ENCODE measurements at regions not wholly inside any gene's neighbourhood (a gene's known extent, or its start where the extent isn't known, plus 50 kb on each side); places are given as distances from the start of the nearest gene placed in this dataset.
A peak's percentile ranks its signal among the peaks of the same experiment; 100 is the strongest.
"Not testable (repeated sequence)": the region's sequence is repeated elsewhere in the genome, so short reads cannot be mapped to it uniquely, and the experiment has no call there.

DNA sequence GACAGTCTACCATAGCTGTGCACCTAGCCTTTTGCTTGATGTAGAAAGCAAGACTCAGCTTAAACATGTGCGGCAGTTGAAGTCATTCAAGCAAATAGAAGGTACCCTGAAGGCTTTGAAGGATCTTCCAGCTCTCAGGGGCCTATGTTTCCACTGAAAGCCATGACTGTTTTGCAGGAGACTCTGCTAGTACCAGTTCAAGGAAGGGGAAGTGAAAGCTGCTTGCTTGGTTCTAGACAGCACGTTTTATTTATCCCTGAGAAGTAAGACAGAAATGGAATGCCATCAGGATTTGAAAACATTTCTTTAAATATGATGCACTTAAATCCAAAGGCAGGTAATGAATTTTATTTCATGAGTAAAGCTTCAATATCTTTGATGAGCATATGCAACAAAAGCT is 311.4 kb downstream of the PDCD6IP start:
- no peak for DNase-seq (ENCODE audit: low spot score)

DNA sequence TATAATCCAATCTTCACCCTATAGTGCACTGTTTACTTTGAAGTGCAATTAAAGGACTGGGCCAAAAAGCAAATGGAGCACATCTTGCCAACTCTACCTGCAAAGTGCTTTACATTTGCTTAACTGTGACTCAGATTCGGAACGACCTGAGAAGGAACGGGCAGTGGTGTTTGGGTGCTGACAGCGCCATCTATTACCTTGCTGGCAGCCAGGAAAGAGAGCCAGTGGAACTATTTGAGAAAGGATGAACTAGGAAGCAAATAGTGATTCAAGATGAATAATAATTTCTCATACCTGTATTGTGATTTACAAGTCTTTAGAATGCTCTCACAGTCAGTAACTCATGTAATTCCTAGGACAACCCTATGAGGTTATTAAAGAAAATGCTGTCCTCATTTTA is 312.9 kb downstream of the PDCD6IP start:
- DNase-seq (ENCODE audit: low spot score) = no peak

DNA sequence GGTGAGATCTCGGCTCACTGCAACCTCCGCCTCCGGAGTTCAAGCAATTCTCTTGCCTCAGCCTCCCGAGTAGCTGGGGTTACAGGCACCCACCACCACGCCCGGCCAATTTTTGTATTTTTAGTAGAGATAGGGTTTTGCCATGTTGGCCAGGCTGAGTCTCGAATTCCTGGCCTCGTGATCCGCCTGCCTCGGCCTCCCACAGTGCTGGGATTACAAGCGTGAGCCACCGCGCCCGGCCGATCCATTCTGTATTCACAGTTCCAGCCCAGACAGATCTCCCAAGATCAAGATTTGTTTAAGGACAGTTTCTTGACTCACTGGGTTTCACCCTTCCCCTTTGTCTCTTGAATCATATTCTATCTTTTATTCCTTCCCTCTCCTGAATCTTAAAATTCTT is 313.8 kb downstream of the PDCD6IP start:
- DNase-seq (ENCODE audit: low spot score) = not testable (repeated sequence)

DNA sequence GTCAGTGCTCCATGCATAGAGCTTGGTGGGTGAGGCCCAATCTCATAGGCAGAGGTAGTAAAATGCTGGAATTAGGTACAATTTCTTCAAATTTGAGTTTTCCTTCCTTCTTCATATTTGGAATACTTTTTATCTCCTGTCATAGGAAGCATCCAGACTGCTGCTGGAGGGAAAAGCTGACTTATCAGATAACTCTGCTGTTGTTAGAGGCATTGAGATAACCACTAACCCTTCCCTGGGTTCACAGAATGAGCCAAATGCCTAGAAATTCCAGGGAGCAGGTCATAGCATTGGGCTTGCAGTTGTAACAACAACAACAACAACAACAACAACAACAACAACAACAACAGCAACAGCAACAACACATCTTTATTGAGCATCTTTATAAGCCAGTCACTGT is 332.7 kb downstream of the PDCD6IP start:
- no peak for DNase-seq (ENCODE audit: low spot score)

DNA sequence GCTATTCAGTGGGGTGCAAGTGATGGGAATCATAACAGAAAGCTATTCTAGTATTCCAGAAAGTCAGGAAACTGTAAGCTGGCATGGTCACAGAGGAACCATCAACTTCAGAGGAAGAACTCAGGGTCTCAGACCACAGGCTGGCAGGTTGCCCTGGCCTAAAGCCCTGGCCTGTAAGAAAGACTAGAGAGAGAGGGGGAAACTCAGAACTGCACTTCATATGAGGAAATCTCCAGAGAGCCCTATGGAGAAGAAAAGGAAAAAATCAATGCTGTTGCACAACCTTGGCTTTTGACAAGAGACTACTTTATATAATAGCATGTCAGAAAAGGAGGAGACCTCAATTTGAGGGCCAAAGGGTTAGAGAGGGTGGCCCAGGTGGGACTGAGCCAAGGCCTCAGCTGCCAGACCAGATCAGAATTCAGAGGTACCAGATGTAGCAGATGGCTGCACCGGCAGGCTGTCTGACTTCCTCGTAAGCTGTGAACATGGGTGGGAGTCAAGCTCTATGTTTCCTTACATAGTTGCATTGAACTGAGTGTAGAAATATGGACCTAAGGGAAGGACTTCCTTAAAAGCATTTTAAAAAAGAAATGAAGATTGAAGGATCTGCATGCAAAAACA is 333.8 kb downstream of the PDCD6IP start:
- DNase-seq (ENCODE audit: low spot score) = no peak

DNA sequence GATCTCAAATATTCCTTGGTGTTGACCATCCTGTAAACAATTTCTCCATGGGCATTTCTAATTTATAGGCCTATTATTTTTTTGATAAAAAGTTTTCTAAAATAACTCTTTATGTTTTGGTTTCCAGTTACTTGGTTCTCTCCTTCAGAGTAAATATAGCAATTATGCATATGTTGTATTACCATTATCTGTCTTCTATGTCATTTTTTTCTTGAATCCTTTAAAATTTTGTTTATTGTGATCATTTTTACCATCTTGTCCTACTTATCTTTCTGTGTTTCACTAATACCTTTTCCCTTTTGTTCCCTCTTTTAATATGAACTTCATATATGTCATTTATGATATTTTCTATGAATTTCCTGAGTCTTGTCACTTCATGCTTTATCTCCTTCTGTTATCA is 341.1 kb downstream of the PDCD6IP start:
- no peak for DNase-seq (ENCODE audit: low spot score)

DNA sequence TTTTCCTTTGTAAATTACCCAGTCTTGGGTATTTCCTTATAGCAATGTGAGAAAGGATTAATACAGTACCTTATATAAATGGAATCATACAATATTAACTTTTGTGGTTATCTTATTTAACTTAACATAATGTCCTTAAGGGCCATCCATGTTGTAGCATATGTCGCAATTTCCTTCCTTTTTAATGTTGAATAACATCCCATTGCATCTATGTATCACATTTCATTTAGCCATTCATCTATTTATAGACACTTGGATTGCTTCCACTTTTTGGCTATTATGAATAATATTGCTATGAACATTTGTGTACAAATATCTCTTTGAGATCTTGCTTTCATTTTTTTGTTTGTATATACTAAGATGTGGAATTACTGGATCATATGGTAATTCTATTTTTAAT is 342.2 kb downstream of the PDCD6IP start:
- DNase-seq (ENCODE audit: low spot score) = no peak

DNA sequence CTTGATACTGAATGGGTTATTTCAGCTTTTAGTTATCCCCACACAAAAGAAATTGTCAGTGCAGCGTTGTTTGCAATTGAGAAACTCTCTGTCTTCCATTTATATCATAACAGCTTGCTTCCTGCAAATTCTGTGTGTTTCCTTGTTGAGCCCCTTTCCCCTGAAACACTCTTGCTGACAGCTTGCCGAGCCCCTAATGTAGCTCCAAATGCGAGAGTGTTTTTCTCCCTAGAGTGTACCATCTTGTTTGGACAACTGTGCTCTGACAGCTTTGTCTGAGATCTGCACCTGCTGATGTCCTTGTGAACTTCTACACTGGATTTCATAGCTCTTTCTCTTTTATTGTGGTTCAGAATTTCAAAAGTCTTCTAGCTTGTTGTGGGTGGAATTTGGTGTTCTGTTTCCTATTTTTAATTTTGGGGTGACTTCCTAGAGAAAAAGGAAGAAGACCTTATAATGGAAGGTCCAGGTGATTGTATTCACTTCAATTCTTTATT is 343.5 kb downstream of the PDCD6IP start:
- DNase-seq (ENCODE audit: low spot score) = no peak

DNA sequence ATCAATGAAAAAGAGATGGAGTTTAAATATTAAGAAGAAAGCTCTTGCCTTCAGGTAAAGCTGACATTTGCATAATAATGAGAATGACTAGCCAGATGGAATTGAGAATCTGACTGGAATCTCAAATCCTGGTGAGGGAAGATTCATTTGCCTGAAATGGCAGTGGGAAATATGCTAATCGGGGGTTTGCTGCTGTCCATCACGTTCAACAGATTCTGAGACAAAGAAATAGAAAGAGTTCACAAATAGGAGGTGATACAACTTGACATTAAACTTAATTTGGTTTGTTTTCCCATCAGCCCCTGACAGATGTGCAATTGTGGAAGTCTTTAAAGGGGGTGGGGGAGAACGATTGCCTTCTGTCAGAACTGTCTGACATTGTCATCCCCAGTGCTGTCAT is 347.4 kb downstream of the PDCD6IP start:
- DNase-seq (ENCODE audit: low spot score) = no peak

DNA sequence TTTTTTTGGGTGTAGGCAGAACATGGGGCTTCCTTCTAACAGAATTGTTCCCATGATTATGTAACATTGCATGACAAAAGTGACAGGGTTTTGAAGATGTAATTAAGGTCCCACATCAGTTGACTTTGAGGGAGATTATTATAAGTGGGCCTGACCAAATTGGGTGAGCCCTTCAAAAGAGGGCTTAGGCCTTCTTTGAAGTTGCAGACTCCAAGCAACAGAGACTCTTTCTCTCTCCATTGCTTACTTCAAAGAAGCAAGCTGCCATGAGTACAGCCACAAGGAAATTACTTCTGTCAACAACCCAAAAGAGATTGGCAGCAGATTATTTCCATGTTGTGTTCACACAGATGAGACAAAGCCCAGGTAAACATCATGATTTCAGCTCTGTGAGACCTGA is 348.2 kb downstream of the PDCD6IP start:
- no peak for DNase-seq (ENCODE audit: low spot score)

DNA sequence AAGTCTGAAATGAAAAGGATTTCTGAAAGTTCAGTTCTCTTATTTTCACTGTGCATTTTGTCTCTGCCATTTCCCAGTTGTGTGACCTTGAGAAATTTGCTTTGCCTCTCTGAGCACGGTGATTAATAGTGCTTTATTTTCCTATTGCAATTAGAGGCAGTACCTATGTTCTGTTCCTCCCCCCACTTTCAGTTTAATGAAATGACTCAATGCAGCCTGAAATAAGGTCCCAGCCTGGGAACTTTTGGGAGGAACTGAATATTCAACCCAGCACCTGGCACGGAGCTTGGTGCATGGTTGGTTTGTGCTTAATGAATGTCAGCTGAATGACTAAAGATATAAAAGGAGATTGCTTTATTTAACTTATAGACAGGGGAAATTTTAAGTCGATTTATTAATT is 352.6 kb downstream of the PDCD6IP start:
- DNase-seq (ENCODE audit: low spot score) = no peak

DNA sequence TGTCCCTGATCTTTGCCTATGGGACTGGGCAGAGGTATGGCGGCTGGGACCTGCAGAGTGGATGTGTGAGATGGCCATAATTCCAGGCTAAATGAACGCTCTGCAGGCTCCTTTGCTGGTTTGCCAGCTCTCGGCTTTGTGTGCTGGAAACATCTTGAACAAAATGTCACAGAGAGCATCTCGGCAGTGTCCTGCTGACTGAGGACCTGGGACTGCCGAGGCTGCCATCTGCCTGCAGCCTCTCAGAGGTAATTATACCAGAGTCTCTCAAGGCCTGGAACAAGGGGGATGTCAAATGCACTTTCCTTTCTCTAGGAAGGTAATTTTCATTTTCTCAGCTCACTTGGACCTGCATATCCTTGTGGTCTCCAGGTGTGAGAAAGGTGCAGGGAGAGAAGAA is 354.2 kb downstream of the PDCD6IP start:
- no peak for DNase-seq (ENCODE audit: low spot score)

DNA sequence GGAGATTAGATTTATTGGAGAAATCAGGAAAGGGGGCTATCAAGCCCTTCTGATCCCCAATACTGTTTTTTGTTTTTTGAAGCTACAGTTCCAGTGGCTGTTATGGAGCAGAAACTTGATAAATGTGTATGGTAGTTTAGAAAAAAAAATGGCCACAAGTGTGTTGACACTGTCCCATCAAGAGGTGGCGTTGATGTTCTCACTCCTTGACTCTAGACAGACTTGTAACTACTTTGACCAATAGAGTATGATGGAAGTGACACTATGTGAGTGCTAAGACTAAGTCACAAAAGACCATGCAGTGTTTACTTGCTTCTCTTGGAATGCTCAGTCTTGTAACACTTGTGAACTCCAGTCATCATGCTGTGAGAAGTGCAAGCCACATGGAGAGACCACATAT is 356.7 kb downstream of the PDCD6IP start:
- no peak for DNase-seq (ENCODE audit: low spot score)

DNA sequence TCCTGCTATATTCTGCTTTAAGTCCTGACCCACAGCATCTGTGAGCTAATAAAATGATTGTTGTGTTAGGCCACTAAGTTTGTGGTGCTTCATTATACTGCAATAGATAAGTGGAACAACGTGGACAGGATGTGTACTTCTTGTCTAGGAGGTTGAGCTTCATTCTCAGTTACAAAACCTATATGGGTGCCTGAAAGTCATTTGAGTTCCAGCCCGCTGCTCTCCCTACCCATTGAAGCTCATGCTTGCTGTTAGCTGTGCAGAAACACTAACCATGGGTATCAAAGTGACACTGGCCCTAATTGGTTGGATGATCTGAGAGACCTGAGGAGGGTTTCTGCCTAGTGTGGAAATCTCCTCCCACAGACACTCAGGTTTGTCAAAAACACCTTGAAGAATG is 357.2 kb downstream of the PDCD6IP start:
- DNase-seq (ENCODE audit: low spot score) = no peak

DNA sequence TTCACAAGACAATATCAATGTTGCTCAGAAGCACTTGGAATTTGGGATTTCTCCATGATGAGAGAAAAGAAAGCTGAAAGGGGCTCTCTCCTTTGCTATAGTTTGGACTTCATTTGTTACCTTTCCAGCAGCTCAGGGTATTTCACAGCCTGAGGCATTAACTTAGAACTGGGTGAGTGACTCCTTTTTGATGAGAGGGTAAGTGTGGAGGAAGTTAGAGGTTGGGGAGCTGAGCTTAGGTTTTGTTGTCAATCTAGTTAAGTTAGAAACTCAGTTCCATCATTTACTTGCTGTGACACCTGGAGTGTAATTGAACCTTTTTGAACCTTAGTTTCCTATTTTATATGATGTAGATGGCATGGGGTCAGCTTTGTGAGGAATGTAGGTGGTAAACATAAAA is 359.1 kb downstream of the PDCD6IP start:
- no peak for DNase-seq (ENCODE audit: low spot score)

DNA sequence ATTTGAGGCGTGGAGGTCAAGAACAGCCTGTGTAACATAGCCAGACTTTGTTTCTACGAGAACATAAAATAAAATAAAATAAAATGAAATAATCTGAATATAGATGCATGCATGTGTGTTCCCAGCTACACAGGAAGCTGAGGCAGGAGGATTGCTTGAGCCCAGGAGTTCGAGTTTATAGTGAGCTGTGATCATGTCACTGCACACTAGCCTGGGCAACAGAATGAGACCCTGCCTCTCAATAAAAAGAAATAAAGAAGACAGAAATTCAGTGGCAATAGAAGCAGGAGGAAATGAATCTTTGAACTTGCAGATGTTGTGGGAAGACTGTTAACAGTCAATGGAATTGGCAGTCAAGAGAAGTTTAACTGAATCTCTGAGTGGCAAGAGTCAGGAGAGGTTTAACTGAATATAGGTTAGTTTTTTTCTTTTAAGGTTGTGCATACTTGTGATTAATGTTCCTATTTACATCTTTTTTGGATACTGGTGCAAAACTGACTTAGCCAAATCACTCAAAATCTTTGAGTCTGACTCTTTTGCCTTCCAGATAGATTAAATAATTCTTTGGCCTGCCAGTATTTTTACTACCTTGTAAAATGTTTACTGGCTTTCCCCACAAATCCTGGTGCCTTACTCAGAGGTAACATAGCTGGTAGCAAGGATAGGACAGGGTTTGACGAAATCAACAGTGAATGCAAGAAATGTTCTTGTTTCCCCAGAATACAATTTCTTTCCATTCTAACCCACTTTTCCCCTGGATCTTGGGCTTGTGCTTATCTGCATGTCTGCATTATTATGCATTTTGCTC is 361.4 kb downstream of the PDCD6IP start:
- DNase-seq (ENCODE audit: low spot score) = no peak

DNA sequence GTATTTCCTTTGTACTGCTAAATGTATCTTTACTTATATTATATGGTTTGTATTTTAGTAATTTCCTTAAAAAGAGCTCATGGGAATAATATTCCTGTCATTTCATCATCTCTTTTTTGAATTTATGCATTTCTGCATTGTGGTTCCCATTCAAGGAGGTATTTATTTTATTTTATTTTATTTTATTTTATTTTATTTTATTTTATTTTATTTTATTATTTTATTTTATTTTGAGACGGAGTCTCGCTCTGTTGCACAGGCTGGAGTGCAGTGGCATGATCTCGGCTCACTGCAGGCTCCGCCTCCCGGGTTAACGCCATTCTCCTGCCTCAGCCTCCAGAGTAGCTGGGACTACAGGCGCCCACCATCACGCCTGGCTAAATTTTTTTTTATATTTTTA is 371.2 kb downstream of the PDCD6IP start:
- not testable (repeated sequence) for DNase-seq (ENCODE audit: low spot score)

DNA sequence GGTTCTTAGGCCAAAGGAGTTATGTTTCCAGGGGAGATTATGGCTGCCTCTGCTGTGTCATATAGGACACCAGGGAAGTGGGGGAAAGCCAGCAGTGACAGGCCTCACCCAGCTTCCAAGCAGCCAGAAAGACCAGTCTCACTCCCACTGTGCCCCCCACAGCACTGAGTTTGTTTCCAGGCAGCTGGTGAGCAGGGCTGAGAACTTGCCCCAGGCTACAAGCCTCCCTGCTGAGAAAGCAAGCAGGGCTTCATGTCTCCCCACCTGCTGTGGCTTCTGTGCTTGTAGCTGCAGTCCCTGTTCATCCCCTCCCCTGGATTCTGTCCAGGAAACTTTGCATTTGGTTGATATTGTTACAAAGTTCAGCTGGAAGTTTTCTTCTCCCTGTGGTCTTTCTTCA is 376.3 kb downstream of the PDCD6IP start:
- DNase-seq (ENCODE audit: low spot score) = no peak

DNA sequence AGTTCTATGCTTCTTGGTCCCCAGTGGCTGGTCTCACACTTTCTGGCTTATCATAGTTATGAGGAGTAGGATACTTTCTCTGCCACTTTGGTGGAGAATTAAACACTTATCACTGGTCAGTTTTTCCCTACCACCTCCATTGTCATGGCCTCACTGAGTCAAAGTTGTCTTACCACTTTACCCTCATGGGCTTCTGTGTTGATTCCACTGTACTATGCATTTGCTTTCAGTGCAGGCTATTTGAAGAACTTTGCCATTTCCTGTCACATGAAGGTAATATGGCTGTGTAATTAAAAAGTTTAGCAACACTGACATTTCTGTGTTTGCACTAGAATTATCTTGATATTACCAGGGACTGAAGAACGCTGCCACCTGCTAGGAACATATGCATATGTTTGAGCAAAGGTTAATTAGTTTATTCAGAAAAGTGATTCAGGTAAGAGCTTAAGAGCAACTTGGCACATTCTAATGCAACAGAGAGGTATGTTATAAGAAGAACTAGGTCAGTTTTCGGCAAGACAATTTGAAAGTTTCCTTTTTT is 377.3 kb downstream of the PDCD6IP start:
- DNase-seq (ENCODE audit: low spot score) = no peak

DNA sequence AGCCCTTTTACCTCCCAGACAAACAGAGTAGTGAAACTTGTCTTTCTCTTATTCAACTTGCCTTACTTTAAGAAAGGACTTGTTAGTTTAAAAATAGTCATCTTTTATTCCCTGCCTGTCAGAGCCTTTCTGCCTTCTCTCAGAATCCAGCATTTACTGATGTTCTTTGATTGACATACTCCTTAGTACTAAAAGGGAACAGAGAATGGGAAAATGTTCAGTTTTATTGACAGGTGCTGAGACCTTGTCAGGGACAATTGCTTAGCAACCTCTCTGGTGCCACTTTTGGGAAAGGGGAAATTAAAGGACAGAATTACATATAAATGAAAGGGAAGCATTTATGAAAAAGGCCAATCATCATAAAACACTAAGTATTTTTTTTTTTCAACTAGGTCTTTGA is 378.3 kb downstream of the PDCD6IP start:
- DNase-seq (ENCODE audit: low spot score) = no peak

DNA sequence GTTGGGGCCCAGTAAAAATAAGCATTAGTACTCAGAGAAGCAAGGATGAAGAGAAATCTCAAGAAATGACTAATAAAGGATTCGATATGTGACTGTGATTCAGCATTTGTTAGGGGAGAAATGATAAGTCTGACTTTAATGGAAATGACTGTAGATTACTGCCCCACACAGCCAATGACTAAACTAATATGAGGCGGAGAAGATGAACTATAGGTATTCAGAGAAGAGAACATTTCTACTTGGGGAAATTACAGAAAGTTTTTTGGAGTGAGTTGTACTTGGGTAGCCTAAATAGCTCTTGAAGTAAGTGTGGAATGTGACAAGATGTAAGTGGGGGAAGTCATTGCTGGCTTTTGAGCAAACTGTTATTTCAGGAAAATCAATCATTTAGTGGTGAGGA is 380.0 kb downstream of the PDCD6IP start:
- peak; percentile 4 for DNase-seq (ENCODE audit: low spot score)

DNA sequence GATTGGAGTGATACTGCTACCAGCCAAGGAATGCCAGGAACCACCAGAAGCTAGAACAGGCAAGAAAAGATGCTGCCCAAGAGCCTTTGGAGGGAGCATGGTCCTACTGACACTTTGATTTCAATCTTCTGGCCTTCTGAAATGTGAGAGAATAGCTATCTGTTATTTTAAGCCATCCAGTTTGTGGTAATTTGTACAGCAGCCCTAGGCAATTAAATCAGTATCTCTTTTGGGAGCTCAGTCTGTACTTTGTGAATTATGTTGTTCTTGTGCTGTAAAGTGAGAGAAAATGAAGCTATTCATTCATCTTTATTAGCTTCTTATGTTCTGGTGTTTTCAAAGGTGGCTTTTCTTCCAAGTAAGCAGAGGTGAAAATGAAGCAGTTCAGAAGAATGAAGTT is 381.3 kb downstream of the PDCD6IP start:
- no peak for DNase-seq (ENCODE audit: low spot score)

DNA sequence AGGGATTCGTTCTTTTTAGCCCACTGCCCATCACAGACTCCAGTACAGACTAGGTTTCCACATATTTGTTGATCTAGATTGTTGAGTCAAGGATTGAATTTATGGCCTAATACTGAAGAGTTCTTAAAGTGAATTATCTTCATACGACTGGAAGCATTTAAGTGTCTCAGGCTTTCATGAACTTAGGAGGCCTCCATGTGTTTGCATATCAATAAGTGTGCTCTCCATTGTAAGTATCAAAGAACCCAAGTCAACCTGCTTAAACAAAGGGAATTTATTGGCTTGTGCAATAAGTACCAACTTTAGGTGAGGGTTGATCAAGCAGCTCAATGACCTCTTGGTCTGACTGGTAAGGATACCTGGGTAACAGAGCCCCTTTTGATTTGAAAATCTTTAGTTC is 382.1 kb downstream of the PDCD6IP start:
- no peak for DNase-seq (ENCODE audit: low spot score)

DNA sequence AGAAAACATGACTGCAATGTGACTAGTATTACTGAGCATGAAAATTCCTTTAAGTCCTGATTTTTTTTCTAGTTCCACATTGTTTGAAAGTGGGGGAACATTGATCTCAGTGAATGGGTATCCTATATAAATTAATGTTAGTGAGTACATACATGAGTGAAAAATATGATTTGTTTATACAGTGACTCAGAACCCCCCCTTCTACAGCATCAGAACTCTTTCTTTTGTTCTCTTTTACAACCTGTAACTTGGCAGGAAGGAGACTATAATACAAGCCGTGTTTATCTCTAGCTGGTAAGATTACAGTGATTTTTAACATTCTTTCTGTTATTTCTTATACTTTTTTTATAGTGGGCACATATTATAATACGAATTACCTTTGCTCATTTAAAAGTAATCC is 384.7 kb downstream of the PDCD6IP start:
- no peak for DNase-seq (ENCODE audit: low spot score)

All from hepatic stellate cell (primary cell).